Hepatocyte (in vitro differentiated cells): ENCODE measurements at regions not wholly inside any gene's neighbourhood (a gene's known extent, or its start where the extent isn't known, plus 50 kb on each side); places are given as distances from the start of the nearest gene placed in this dataset.

Experiments used
- DNase-seq: peaks from one replicate; pipeline ENCODE4 v3.0.0-alpha.2; 2016; ENCODE audit warnings: low spot score
- H2AFZ ChIP-seq: fragments of 200-600 bp; sonication (generic); 2 replicates; pipeline ENCODE4 v1.6.0; 2016; ENCODE audit warnings: antibody characterized with exemption, mild to moderate bottlenecking
- H3K27ac ChIP-seq: fragments of 200-600 bp; sonication (generic); 2 replicates; pipeline ENCODE4 v1.5.1; 2016; ENCODE audit warnings: mild to moderate bottlenecking
- H3K27me3 ChIP-seq: fragments of 200-600 bp; sonication (generic); 2 replicates; pipeline ENCODE4 v1.6.1; 2016
- H3K36me3 ChIP-seq: fragments of 200-600 bp; sonication (generic); replicated peaks from 2 replicates; pipeline ENCODE4 v1.5.1; 2016; ENCODE audit warnings: low read depth; ENCODE audit not compliant: insufficient read depth
- H3K4me1 ChIP-seq: fragments of 200-600 bp; sonication (generic); 2 replicates; pipeline ENCODE4 v1.5.1; 2016; ENCODE audit warnings: mild to moderate bottlenecking, moderate library complexity; ENCODE audit not compliant: insufficient read depth
- H3K4me2 ChIP-seq: fragments of 200-600 bp; sonication (generic); 2 replicates; pipeline ENCODE4 v1.6.0; 2016
- H3K4me3 ChIP-seq: fragments of 200-600 bp; sonication (generic); 2 replicates; pipeline ENCODE4 v1.5.1; 2016; ENCODE audit warnings: mild to moderate bottlenecking
- H3K79me2 ChIP-seq: fragments of 200-600 bp; sonication (generic); 2 replicates; pipeline ENCODE4 v1.6.0; 2017; ENCODE audit warnings: mild to moderate bottlenecking
- H3K9me2 ChIP-seq: fragments of 200-600 bp; sonication (generic); replicated peaks from 2 replicates; pipeline ENCODE4 v1.6.0; 2017; ENCODE audit warnings: mild to moderate bottlenecking; ENCODE audit not compliant: insufficient read depth
- H3K9me3 ChIP-seq: fragments of 200-600 bp; sonication (generic); 2 replicates; pipeline ENCODE4 v1.5.1; 2016; ENCODE audit warnings: low read depth, mild to moderate bottlenecking
- H4K20me1 ChIP-seq: fragments of 200-600 bp; sonication (generic); 2 replicates; pipeline ENCODE4 v1.6.0; 2016; ENCODE audit warnings: mild to moderate bottlenecking; ENCODE audit not compliant: insufficient read depth, poor library complexity, severe bottlenecking
- EZH2 ChIP-seq: fragments of 200-600 bp; sonication (generic); IDR thresholded peaks from 2 replicates; pipeline ENCODE4 v1.6.1; 2016; ENCODE audit warnings: antibody characterized with exemption, mild to moderate bottlenecking, borderline replicate concordance
- EZH2phosphoT487 ChIP-seq: fragments of 200-600 bp; sonication (generic); IDR thresholded peaks from one replicate; pipeline ENCODE4 v1.6.1; 2018; ENCODE audit warnings: antibody characterized with exemption, mild to moderate bottlenecking, low read depth, moderate library complexity; ENCODE audit not compliant: unreplicated experiment, severe bottlenecking
- WGBS: methylation state at CpG from one replicate; pipeline ENCODE4 v1.1.6; 2016; ENCODE audit warnings: low lambda C conversion rate; ENCODE audit errors: missing lambda C conversion rate; 5-methylcytosine and 5-hydroxymethylcytosine counted together
- TF ChIP-seq, protein P1 (sequence below): fragments of 200-600 bp; sonication (generic); IDR thresholded peaks from 2 replicates; pipeline ENCODE4 v1.5.1; 2016; ENCODE audit warnings: antibody characterized with exemption, mild to moderate bottlenecking; ENCODE audit not compliant: poor library complexity

DNA sequence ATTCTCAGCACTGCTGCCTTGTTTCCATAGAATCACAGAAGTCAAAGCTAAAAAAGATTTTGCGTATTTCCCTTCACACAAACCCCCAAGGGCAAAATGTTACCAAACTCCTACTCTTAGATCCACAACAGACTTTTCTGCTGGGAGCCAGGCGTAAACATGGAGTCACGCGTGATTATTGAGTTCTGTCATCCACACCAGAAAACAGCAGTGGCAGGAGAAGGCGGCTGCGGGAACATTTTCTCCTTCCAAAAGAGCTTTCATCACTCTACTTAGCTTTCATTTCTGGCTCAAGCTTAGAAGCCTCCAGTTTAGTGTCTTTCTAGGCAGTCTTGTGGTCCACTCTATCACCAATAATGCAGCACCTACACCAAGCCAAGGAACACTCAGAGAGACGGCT lies 712.9 kb upstream of the NRP1 start:
- no peak overlapping the region for H3K4me2 ChIP-seq
- H3K9me2 ChIP-seq = no peaks in the 10 kb centered on the region
- H3K27me3 ChIP-seq = no peaks in the 10 kb centered on the region
- no peak overlapping the region for H3K4me3 ChIP-seq
- H4K20me1 ChIP-seq = no peaks in the 10 kb centered on the region
- H3K4me1 ChIP-seq = peaks cover 3% of the 10 kb centered on the region
- DNase-seq = no peak
- H3K9me3 ChIP-seq = no peaks in the 10 kb centered on the region
- H3K27ac ChIP-seq = no peak overlapping the region
- WGBS = 93% methylated on average over 7 of the region's 7 CpGs
- H3K36me3 ChIP-seq = no peaks in the 10 kb centered on the region
- TF ChIP-seq EZH2 = no peak
- TF ChIP-seq, protein P1, sequence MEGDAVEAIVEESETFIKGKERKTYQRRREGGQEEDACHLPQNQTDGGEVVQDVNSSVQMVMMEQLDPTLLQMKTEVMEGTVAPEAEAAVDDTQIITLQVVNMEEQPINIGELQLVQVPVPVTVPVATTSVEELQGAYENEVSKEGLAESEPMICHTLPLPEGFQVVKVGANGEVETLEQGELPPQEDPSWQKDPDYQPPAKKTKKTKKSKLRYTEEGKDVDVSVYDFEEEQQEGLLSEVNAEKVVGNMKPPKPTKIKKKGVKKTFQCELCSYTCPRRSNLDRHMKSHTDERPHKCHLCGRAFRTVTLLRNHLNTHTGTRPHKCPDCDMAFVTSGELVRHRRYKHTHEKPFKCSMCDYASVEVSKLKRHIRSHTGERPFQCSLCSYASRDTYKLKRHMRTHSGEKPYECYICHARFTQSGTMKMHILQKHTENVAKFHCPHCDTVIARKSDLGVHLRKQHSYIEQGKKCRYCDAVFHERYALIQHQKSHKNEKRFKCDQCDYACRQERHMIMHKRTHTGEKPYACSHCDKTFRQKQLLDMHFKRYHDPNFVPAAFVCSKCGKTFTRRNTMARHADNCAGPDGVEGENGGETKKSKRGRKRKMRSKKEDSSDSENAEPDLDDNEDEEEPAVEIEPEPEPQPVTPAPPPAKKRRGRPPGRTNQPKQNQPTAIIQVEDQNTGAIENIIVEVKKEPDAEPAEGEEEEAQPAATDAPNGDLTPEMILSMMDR = no peak
- TF ChIP-seq EZH2phosphoT487 = no peak
- no peak overlapping the region for H2AFZ ChIP-seq
- H3K79me2 ChIP-seq = no peaks in the 10 kb centered on the region

DNA sequence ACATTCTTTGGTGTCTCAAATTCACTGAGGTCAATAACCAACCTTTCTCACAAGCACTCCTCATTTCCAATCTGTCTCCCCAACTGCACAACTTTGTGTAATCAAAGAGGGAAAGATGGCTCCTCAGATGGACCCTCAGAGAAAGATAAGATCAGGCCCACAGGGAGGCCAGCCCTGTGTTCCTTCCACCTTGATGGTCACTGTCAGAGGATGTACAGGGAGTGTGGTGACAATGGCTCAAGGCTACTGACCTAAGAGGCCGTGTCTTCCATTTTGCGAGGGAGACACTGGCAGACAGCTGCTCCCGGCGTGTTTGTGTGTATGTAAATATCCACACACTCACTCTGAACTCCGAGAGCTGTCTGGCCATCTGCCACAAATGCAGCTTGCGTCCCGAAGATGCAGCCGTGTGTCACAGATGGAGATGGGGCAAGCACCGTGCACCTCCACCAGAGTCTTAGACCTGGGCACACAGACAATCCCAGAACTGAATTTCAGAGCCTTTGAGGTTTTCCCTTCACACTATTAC lies 712.1 kb upstream of the NRP1 start:
- Histone ChIP-seq H3K9me3 (no peaks in the 10 kb centered on the region), H3K4me1 (peaks cover 3% of the 10 kb centered on the region), H3K79me2 (no peaks in the 10 kb centered on the region), H2AFZ (no peak overlapping the region), H3K4me3 (no peak overlapping the region), H3K9me2 (no peaks in the 10 kb centered on the region), H4K20me1 (no peaks in the 10 kb centered on the region), H3K36me3 (no peaks in the 10 kb centered on the region), H3K27ac (no peak overlapping the region), H3K27me3 (no peaks in the 10 kb centered on the region), H3K4me2 (no peak overlapping the region)
- DNase-seq = no peak
- TF ChIP-seq, protein P1 = no peak
- no peak for TF ChIP-seq EZH2phosphoT487
- no peak for TF ChIP-seq EZH2
- 81% methylated on average over 9 of the region's 9 CpGs for WGBS

DNA sequence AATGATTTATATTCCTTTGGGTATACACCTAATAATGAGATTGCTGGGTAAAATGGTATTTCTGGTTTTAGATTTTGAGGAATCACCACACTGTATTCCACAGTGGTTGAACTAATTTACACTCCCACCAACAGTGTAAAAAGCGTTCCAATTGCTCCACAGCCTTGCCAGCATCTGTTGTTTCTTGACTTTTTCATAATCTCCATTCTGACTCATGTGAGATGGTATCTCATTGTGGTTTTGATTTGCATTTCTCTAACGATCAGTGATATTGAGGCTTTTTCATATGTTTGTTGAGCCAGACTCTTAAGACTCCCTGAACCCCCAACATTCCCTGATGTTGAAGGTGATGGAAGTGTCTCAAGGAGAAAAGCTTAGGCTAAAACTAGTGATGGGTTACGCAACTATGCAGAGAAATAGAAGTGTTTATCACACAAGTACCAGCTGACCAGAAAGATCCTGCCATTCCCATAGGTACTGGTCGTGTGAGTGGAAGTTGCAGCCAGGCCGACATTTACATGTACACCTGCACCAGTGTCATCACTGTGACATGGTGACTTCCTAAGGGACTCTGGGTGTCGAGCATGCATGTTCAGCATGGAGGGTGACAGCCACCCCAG lies 711.2 kb upstream of the NRP1 start:
- no peak overlapping the region for H3K4me3 ChIP-seq
- H3K27me3 ChIP-seq = no peaks in the 10 kb centered on the region
- H3K79me2 ChIP-seq = no peaks in the 10 kb centered on the region
- 86% methylated on average over 6 of the region's 6 CpGs for WGBS
- peaks cover 3% of the 10 kb centered on the region for H3K4me1 ChIP-seq
- H2AFZ ChIP-seq = no peak overlapping the region
- DNase-seq = no peak
- no peaks in the 10 kb centered on the region for H4K20me1 ChIP-seq
- H3K27ac ChIP-seq = no peak overlapping the region
- no peaks in the 10 kb centered on the region for H3K9me3 ChIP-seq
- no peak overlapping the region for H3K4me2 ChIP-seq
- no peak for TF ChIP-seq EZH2phosphoT487
- TF ChIP-seq, protein P1 = no peak
- no peak for TF ChIP-seq EZH2
- no peaks in the 10 kb centered on the region for H3K9me2 ChIP-seq
- no peaks in the 10 kb centered on the region for H3K36me3 ChIP-seq
